ENCODE measurements at regions not wholly inside any gene's neighbourhood (a gene's known extent, or its start where the extent isn't known, plus 50 kb on each side); places are given as distances from the start of the nearest gene placed in this dataset.

GRCh38 chr1:25169168-25169567, 63.1 kb downstream of the SYF2 start:
- no peak for TF ChIP-seq CTCF (conservative IDR thresholded peaks at IDR 0.05; ENCODE audit: low read length)
- TF ChIP-seq EZH2phosphoT487 (IDR thresholded peaks at IDR 0.05; ENCODE audit: borderline replicate concordance, low read depth, low read length), result no peak
